HG03060 (cell line): ENCODE measurements at regions not wholly inside any gene's neighbourhood (a gene's known extent, or its start where the extent isn't known, plus 50 kb on each side); places are given as distances from the start of the nearest gene placed in this dataset.
"Not testable (repeated sequence)": the region's sequence is repeated elsewhere in the genome, so short reads cannot be mapped to it uniquely, and the experiment has no call there.

ENCODE experiments used
- ATAC-seq: cut with Tn5 transposase; IDR thresholded peaks from one replicate; pipeline ENCODE4 v1.9.1; 2021; ENCODE audit warnings: low read depth, moderate number of reproducible peaks; ENCODE audit not compliant: unreplicated experiment

GRCh38 chr11:45414088-45414487, 127.9 kb upstream of the SYT13 start:
- no peak for ATAC-seq

- no peak for ATAC-seq
Measured at GRCh38 chr11:45413156-45413858, 127.2 kb upstream of the SYT13 start.

- ATAC-seq, result no peak
Measured at GRCh38 chr11:45412521-45412920, 126.4 kb upstream of the SYT13 start.

- ATAC-seq, result no peak
Measured at GRCh38 chr11:45412051-45412471, 125.9 kb upstream of the SYT13 start.

- no peak for ATAC-seq
Measured at GRCh38 chr11:45411228-45411946, 125.2 kb upstream of the SYT13 start.

- ATAC-seq, result no peak
Measured at GRCh38 chr11:45410391-45411227, 124.5 kb upstream of the SYT13 start.

GRCh38 chr11:45409587-45409986, 123.4 kb upstream of the SYT13 start:
- ATAC-seq, result no peak

GRCh38 chr11:45407226-45407625, 121.1 kb upstream of the SYT13 start:
- ATAC-seq, result no peak

GRCh38 chr11:45405916-45406670, 120.0 kb upstream of the SYT13 start:
- no peak for ATAC-seq

GRCh38 chr11:45403521-45403920, 117.4 kb upstream of the SYT13 start:
- ATAC-seq, result not testable (repeated sequence)

- ATAC-seq, result no peak
Measured at GRCh38 chr11:45402049-45402630, 116.0 kb upstream of the SYT13 start.

- ATAC-seq, result no peak
Measured at GRCh38 chr11:45400591-45400990, 114.5 kb upstream of the SYT13 start.

- ATAC-seq, result no peak
Measured at GRCh38 chr11:45399166-45399565, 113.0 kb upstream of the SYT13 start.

- no peak for ATAC-seq
Measured at GRCh38 chr11:45398325-45398724, 112.2 kb upstream of the SYT13 start.

GRCh38 chr11:45396394-45396793, 110.3 kb upstream of the SYT13 start:
- ATAC-seq, result no peak

- no peak for ATAC-seq
Measured at GRCh38 chr11:45395947-45396346, 109.8 kb upstream of the SYT13 start.

- no peak for ATAC-seq
Measured at GRCh38 chr11:45395421-45395820, 109.3 kb upstream of the SYT13 start.

- no peak for ATAC-seq
Measured at GRCh38 chr11:45394294-45395085, 108.3 kb upstream of the SYT13 start.

- no peak for ATAC-seq
Measured at GRCh38 chr11:45393826-45394225, 107.7 kb upstream of the SYT13 start.
